GM21576 (cell line): ENCODE measurements at regions not wholly inside any gene's neighbourhood (a gene's known extent, or its start where the extent isn't known, plus 50 kb on each side); places are given as distances from the start of the nearest gene placed in this dataset.
"Not testable (repeated sequence)": the region's sequence is repeated elsewhere in the genome, so short reads cannot be mapped to it uniquely, and the experiment has no call there.

Experiments used
- ATAC-seq: cut with Tn5 transposase; IDR thresholded peaks from one replicate; pipeline ENCODE4 v1.9.1; 2021; ENCODE audit warnings: mild to moderate bottlenecking, moderate library complexity; ENCODE audit not compliant: unreplicated experiment

GRCh38 chr5:155684417-155684816 lies 642.5 kb upstream of the SGCD start:
- ATAC-seq: no peak

- no peak for ATAC-seq
Measured at GRCh38 chr5:155686131-155686530, 640.8 kb upstream of the SGCD start.

- ATAC-seq: no peak
Measured at GRCh38 chr5:155689406-155689805, 637.6 kb upstream of the SGCD start.

- ATAC-seq: no peak
Measured at GRCh38 chr5:155696362-155696761, 630.6 kb upstream of the SGCD start.

- no peak for ATAC-seq
Measured at GRCh38 chr5:155697236-155697635, 629.7 kb upstream of the SGCD start.

- no peak for ATAC-seq
Measured at GRCh38 chr5:155699385-155699784, 627.6 kb upstream of the SGCD start.

GRCh38 chr5:155700333-155700732 lies 626.6 kb upstream of the SGCD start:
- ATAC-seq: no peak

- no peak for ATAC-seq
Measured at GRCh38 chr5:155711882-155712281, 615.1 kb upstream of the SGCD start.

- ATAC-seq: not testable (repeated sequence)
Measured at GRCh38 chr5:155714435-155714834, 612.5 kb upstream of the SGCD start.

GRCh38 chr5:155726267-155726666 lies 600.7 kb upstream of the SGCD start:
- no peak for ATAC-seq

GRCh38 chr5:155727512-155728145 lies 599.3 kb upstream of the SGCD start:
- ATAC-seq: no peak

GRCh38 chr5:155728146-155728856 lies 598.7 kb upstream of the SGCD start:
- ATAC-seq: no peak

GRCh38 chr5:155728857-155729683 lies 597.9 kb upstream of the SGCD start:
- ATAC-seq: no peak

GRCh38 chr5:155729684-155730059 lies 597.3 kb upstream of the SGCD start:
- no peak for ATAC-seq

GRCh38 chr5:155732587-155733376 lies 594.2 kb upstream of the SGCD start:
- ATAC-seq: no peak

GRCh38 chr5:155733935-155734334 lies 593.0 kb upstream of the SGCD start:
- ATAC-seq: no peak

GRCh38 chr5:155735388-155735787 lies 591.6 kb upstream of the SGCD start:
- no peak for ATAC-seq

- no peak for ATAC-seq
Measured at GRCh38 chr5:155738616-155739015, 588.3 kb upstream of the SGCD start.

- no peak for ATAC-seq
Measured at GRCh38 chr5:155746367-155747038, 580.5 kb upstream of the SGCD start.

GRCh38 chr5:155750101-155750500 lies 576.9 kb upstream of the SGCD start:
- no peak for ATAC-seq

GRCh38 chr5:155750571-155750970 lies 576.4 kb upstream of the SGCD start:
- no peak for ATAC-seq
